Calu3 (cell line): ENCODE measurements at regions not wholly inside any gene's neighbourhood (a gene's known extent, or its start where the extent isn't known, plus 50 kb on each side); places are given as distances from the start of the nearest gene placed in this dataset.
A peak's percentile ranks its signal among the peaks of the same experiment; 100 is the strongest.

Experiments
- BruUV-seq: library from RNA; stranded (reverse); fragments of 400-500 nt; replicated peaks from 2 replicates; lab custom pipeline; 2021; lab: Mats Ljungman, UMichigan
- CTCF ChIA-PET: fragments of 300-600 bp; sonication (Branson Sonifier 250); formaldehyde crosslinking; loops from one replicate; lab custom pipeline; 2022; ENCODE audit warnings: antibody characterized with exemption; lab: Charles Lee
- DNase-seq: peaks from one replicate; pipeline ENCODE4 v3.0.0; 2022
- H3K27ac Mint-ChIP-seq: one replicate; pipeline ENCODE4 v1.8.0; 2022; ENCODE audit warnings: mixed read lengths; ENCODE audit not compliant: unreplicated experiment
- H3K27me3 Mint-ChIP-seq: one replicate; pipeline ENCODE4 v1.8.0; 2022; ENCODE audit warnings: mixed read lengths; ENCODE audit not compliant: unreplicated experiment
- H3K36me3 Mint-ChIP-seq: one replicate; pipeline ENCODE4 v1.8.0; 2022; ENCODE audit warnings: mild to moderate bottlenecking, moderate library complexity, mixed read lengths; ENCODE audit not compliant: insufficient read depth, unreplicated experiment
- H3K4me1 Mint-ChIP-seq: one replicate; pipeline ENCODE4 v1.8.0; 2022; ENCODE audit warnings: mild to moderate bottlenecking, low read depth, mixed read lengths; ENCODE audit not compliant: unreplicated experiment
- H3K4me3 Mint-ChIP-seq: one replicate; pipeline ENCODE4 v1.8.0; 2022; ENCODE audit warnings: mild to moderate bottlenecking, low read depth, moderate library complexity, mixed read lengths; ENCODE audit not compliant: unreplicated experiment
- H3K9me3 Mint-ChIP-seq: one replicate; pipeline ENCODE4 v1.8.0; 2022; ENCODE audit warnings: low read depth, mixed read lengths; ENCODE audit not compliant: unreplicated experiment
- intact Hi-C: fragments of 100-400 bp; cut with micrococcal nuclease; formaldehyde crosslinking; loops from one replicate; pipeline ENCODE4 v1.10.0; 2022; ENCODE audit not compliant: unreplicated experiment
- TF ChIP-seq, protein P1 (sequence below): fragments of 200-600 bp; IDR thresholded peaks from one replicate; pipeline ENCODE4 v1.8.0; 2022; ENCODE audit warnings: antibody characterized with exemption; ENCODE audit not compliant: unreplicated experiment

DNA sequence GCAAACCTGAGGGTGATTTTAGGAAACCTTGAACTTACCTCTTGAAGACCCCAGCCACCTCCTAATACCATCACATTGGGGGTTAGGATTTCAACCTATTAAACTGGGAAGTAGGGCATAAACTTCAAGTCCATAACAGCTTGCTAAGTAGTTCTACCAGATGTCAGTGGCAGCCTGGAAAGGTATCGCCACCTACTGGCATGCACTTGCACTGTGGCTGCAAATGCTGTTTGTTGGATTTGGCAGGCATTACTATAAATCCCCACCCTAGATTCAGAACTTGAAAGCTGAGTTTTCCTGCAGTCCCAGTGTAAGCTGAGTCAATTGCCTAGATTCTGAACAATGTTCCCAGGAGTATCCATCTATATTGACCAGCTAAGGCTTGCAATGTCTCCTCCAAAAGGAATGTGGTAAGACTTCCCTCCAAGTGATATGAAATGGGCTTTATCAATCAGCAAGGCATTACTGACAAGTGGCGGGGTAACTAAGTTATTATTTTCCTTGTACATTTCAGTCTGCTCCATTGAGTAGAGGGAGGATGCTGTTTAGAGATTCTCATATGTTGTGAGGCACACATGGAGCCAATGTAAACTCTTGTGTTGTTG, 474.5 kb downstream of the PTPRC start:
- no peaks in the 10 kb centered on the region for H3K27me3 Mint-ChIP-seq
- BruUV-seq: no TSS peak
- H3K4me1 Mint-ChIP-seq: no peaks in the 10 kb centered on the region
- H3K4me3 Mint-ChIP-seq: no peak overlapping the region
- H3K36me3 Mint-ChIP-seq: no peaks in the 10 kb centered on the region
- intact Hi-C loops: loop anchor here (1.0 to 5.0 kb wide), 6 partner anchors 129 to 356 kb away; no protein-coding TSS in a partner anchor
- CTCF ChIA-PET: interaction anchor here (0.7 to 1.6 kb wide), 11 partner anchors 10 to 351 kb away, joined by 3 to 8 read pairs (median 3); no protein-coding TSS in a partner anchor
- no peak overlapping the region for H3K27ac Mint-ChIP-seq
- peak; percentile 69 for DNase-seq
- no peaks in the 10 kb centered on the region for H3K9me3 Mint-ChIP-seq
- TF ChIP-seq, protein P1, sequence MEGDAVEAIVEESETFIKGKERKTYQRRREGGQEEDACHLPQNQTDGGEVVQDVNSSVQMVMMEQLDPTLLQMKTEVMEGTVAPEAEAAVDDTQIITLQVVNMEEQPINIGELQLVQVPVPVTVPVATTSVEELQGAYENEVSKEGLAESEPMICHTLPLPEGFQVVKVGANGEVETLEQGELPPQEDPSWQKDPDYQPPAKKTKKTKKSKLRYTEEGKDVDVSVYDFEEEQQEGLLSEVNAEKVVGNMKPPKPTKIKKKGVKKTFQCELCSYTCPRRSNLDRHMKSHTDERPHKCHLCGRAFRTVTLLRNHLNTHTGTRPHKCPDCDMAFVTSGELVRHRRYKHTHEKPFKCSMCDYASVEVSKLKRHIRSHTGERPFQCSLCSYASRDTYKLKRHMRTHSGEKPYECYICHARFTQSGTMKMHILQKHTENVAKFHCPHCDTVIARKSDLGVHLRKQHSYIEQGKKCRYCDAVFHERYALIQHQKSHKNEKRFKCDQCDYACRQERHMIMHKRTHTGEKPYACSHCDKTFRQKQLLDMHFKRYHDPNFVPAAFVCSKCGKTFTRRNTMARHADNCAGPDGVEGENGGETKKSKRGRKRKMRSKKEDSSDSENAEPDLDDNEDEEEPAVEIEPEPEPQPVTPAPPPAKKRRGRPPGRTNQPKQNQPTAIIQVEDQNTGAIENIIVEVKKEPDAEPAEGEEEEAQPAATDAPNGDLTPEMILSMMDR: peak; percentile 77

DNA sequence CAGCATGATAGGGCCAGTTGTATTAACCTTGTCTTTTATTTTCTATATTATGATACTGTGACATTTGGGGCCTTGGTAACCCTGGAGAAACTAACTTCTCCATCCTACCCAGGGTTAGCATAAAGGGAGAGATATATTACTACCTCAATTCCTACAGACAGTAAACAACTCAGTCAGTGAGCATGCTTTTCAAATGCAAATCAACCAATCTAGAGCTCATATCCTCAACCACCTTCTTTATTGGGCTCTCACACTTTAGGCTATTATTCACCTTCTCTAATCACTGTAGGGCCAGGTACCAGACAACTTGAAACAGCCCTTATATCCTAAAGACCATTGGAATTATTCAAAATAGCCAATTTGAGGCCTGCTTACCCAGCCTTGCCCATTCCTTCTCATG, 477.6 kb downstream of the PTPRC start:
- Mint-ChIP-seq H3K36me3 (no peaks in the 10 kb centered on the region), H3K9me3 (no peaks in the 10 kb centered on the region), H3K4me3 (no peak overlapping the region), H3K27me3 (no peaks in the 10 kb centered on the region), H3K27ac (no peak overlapping the region), H3K4me1 (no peaks in the 10 kb centered on the region)
- TF ChIP-seq, protein P1: no peak
- no TSS peak for BruUV-seq
- CTCF ChIA-PET: no interaction called here
- no peak for DNase-seq
- intact Hi-C loops: no loop called here

DNA sequence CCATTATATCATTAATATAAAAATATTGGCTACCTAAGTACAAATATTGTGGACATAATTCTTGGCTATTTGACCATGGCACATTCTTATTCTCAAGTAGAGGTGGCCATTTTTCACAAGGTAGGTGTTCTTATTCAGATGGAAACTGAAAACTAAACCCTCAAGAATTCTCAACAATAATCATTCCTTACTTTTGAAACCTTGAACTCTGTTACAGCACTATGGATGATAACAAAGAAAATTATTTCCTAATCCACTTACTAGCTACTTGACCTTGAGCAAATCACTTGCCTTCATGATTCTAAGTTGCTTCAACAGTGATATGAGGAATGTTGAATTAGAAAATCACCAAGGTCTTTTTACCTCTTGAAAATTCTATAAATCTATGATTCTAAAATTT, 482.2 kb downstream of the PTPRC start:
- Mint-ChIP-seq H3K4me1 (peaks cover 17% of the 10 kb centered on the region), H3K9me3 (no peaks in the 10 kb centered on the region), H3K27ac (no peak overlapping the region), H3K4me3 (no peak overlapping the region), H3K36me3 (no peaks in the 10 kb centered on the region), H3K27me3 (no peaks in the 10 kb centered on the region)
- CTCF ChIA-PET: no interaction called here
- no peak for DNase-seq
- BruUV-seq: no TSS peak
- TF ChIP-seq, protein P1: no peak
- intact Hi-C loops: no loop called here

DNA sequence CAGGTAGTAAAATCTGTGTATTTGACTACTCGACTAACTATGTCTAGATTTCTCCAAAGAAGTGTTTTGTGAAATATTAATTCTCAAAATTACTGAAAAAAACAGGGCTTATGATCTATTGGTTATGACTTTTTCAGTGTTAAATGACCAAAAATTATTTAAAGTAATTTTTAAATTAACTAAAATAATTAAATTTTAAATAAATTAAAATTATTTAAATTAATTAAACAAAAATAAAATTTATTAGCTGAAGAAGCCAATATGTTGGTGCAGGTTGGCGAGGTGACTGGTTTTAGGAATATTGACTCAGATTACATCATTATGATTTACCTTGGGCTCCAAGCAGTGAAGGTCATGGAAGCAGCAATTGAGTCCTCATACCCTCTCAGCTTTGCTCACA, 483.2 kb downstream of the PTPRC start:
- H3K4me3 Mint-ChIP-seq: no peak overlapping the region
- no peaks in the 10 kb centered on the region for H3K27me3 Mint-ChIP-seq
- peaks cover 17% of the 10 kb centered on the region for H3K4me1 Mint-ChIP-seq
- H3K27ac Mint-ChIP-seq: no peak overlapping the region
- intact Hi-C loops: no loop called here
- H3K9me3 Mint-ChIP-seq: no peaks in the 10 kb centered on the region
- CTCF ChIA-PET: interaction anchor here (1.9 kb wide), 1 partner anchor 9 kb away, joined by 6 read pairs; no protein-coding TSS in a partner anchor
- no peaks in the 10 kb centered on the region for H3K36me3 Mint-ChIP-seq
- DNase-seq: no peak
- BruUV-seq: no TSS peak
- TF ChIP-seq, protein P1: no peak
